A673 (cell line): ENCODE measurements at regions not wholly inside any gene's neighbourhood (a gene's known extent, or its start where the extent isn't known, plus 50 kb on each side); places are given as distances from the start of the nearest gene placed in this dataset.
"Not testable (repeated sequence)": the region's sequence is repeated elsewhere in the genome, so short reads cannot be mapped to it uniquely, and the experiment has no call there.

Source experiments
- CTCF ChIP-seq: fragments of 300-800, 200-600 bp; sonication (generic); conservative IDR thresholded peaks from 2 replicates; pipeline ENCODE4 v1.5.1; 2017; ENCODE audit warnings: low read depth, mild to moderate bottlenecking, antibody characterized with exemption, low read length, moderate library complexity, mixed read lengths
- EZH2 ChIP-seq: fragments of 200-600 bp; sonication (generic); IDR thresholded peaks from 2 replicates; pipeline ENCODE4 v1.6.1; 2017; ENCODE audit warnings: borderline replicate concordance, low read depth, mild to moderate bottlenecking, mixed read lengths, antibody characterized with exemption, low read length; ENCODE audit not compliant: poor library complexity, severe bottlenecking

GRCh38 chr3:5371555-5371954 lies 184.0 kb downstream of the EDEM1 start:
- not testable (repeated sequence) for TF ChIP-seq CTCF, EZH2
